Lower leg skin (tissue), 4 donors: ENCODE measurements at regions not wholly inside any gene's neighbourhood (a gene's known extent, or its start where the extent isn't known, plus 50 kb on each side); places are given as distances from the start of the nearest gene placed in this dataset.

ENCODE experiments used
- DNase-seq, 2 donors: peaks; one replicate each; pipeline ENCODE4 v3.0.0-alpha.2; 2019; ENCODE audit warnings: low spot score in 2 of 2
- H3K4me3 ChIP-seq: fragments of 200-600 bp; sonication (generic); 2 replicates; pipeline ENCODE4 v1.5.1; 2017; ENCODE audit warnings: mild to moderate bottlenecking, low read depth; ENCODE audit not compliant: poor library complexity, severe bottlenecking
- POLR2A ChIP-seq, 2 donors: fragments of 450-650 bp; IDR thresholded peaks; one replicate each; pipeline ENCODE4 v1.6.1; 2016 to 2017; ENCODE audit warnings: antibody characterized with exemption in 2 of 2, mild to moderate bottlenecking in 1 of 2, moderate library complexity in 1 of 2
- WGBS, 2 donors: methylation state at CpG; one replicate each; pipeline ENCODE4 v1.1.5; 2018; 5-methylcytosine and 5-hydroxymethylcytosine counted together
- intact Hi-C: fragments of 100-400 bp; cut with DNase I; formaldehyde crosslinking; loops from one replicate; pipeline ENCODE4 v1.15.0; 2023; ENCODE audit warnings: low total_unique reads
- TF ChIP-seq, protein P1 (sequence below), 3 donors: fragments of 450-650 bp; IDR thresholded peaks; one replicate each; pipeline ENCODE4 v1.5.1; 2016; ENCODE audit warnings: antibody characterized with exemption in 3 of 3, mild to moderate bottlenecking in 3 of 3, moderate library complexity in 2 of 3

DNA sequence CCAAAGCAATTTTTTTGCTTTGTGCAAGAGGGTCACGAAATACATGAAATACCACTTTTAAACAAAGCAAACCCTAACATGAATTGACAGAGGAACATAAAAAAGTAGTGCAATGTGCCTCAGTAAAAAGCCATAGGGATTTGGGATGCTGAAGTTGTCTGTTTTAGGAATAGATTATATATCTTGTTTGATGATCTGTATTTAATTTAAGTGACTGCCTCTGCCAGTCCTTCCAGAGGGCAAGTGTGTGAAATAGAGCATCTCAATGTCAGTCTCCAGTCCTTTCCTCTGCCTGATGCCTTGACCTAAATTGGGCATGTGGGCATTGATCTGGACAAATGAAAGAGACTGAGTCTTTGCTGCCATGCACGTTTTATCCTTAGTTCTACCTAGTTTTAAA is 222.8 kb downstream of the PTPRC start:
- TF ChIP-seq, protein P1, sequence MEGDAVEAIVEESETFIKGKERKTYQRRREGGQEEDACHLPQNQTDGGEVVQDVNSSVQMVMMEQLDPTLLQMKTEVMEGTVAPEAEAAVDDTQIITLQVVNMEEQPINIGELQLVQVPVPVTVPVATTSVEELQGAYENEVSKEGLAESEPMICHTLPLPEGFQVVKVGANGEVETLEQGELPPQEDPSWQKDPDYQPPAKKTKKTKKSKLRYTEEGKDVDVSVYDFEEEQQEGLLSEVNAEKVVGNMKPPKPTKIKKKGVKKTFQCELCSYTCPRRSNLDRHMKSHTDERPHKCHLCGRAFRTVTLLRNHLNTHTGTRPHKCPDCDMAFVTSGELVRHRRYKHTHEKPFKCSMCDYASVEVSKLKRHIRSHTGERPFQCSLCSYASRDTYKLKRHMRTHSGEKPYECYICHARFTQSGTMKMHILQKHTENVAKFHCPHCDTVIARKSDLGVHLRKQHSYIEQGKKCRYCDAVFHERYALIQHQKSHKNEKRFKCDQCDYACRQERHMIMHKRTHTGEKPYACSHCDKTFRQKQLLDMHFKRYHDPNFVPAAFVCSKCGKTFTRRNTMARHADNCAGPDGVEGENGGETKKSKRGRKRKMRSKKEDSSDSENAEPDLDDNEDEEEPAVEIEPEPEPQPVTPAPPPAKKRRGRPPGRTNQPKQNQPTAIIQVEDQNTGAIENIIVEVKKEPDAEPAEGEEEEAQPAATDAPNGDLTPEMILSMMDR (IDR thresholded peaks at IDR 0.05) = no peak
- TF ChIP-seq POLR2A (IDR thresholded peaks at IDR 0.05) = no peak
- WGBS, 2 donors = 69 to 88% methylated on average over 2 of the region's 2 CpGs
- H3K4me3 ChIP-seq = no peak overlapping the region
- intact Hi-C loops = no loop called here
- DNase-seq = no peak

DNA sequence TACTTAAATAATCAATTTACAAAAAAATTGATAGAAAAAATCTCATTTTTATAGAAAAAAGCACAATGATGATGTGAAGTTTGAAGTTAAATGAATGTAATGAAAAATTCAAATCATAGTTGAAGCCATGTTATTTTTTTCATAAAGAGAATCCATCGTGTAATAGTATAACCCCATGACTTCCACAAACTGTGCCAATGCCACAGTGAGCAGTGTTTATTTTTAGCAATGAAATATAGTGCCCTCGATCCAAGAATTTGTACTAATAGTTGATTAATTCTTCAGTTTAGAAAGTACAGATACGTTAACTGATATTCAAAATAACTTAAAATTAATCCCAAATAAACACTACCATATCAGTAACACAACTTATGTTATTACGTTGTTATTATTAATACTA is 225.9 kb downstream of the PTPRC start:
- 56 to 69% methylated on average over 4 of the region's 4 CpGs for WGBS, 2 donors
- TF ChIP-seq, protein P1 (IDR thresholded peaks at IDR 0.05) = no peak
- TF ChIP-seq POLR2A (IDR thresholded peaks at IDR 0.05) = no peak
- intact Hi-C loops = no loop called here
- DNase-seq = no peak
- no peak overlapping the region for H3K4me3 ChIP-seq

DNA sequence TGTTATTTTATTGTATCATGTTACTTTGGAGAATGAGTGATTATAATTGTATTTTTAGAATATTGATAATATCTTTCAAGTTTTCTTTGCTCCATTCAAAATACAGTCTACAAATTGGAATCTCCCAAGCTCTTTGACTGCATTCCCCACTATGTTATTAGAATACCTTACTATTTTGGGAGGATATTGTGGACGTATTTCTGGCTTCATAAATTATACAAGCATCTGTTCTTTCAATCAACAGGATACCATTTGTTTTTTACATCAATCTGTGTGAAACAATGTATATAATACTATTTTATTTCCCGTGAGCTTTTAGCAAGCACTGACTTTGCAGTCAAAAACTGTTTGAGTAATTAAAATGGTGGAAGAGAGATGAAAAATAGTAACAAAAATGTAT is 226.5 kb downstream of the PTPRC start:
- intact Hi-C loops = no loop called here
- WGBS, 2 donors = 72 to 78% methylated on average over 2 of the region's 2 CpGs

DNA sequence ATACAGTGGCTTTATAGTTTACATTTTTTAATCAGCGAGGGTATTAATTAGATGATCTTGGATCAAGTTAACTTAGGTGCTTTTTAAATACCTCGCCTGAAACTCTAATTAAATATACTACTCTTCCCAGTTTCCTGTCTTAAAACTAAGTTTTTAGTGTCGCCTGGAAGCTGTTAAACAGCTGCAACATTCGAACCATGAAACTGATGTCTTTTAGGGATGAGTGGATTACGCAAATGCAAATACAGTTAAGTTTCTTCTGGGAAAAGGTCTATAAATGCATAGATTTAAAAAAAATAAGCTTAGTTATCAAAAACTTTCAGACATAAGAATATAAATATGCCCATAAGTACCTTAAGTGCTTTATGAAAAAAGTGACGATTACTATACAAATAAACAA is 228.3 kb downstream of the PTPRC start:
- 86 to 89% methylated on average over 6 of the region's 6 CpGs for WGBS, 2 donors
- DNase-seq = no peak
- intact Hi-C loops = no loop called here
- no peak overlapping the region for H3K4me3 ChIP-seq
- TF ChIP-seq, protein P1 (IDR thresholded peaks at IDR 0.05) = no peak
- TF ChIP-seq POLR2A (IDR thresholded peaks at IDR 0.05) = no peak

More for the DNA sequence above, 226.5 kb downstream of the PTPRC start:
- H3K4me3 ChIP-seq = no peak overlapping the region
- no peak for DNase-seq
- TF ChIP-seq, protein P1 (IDR thresholded peaks at IDR 0.05) = no peak
- no peak for TF ChIP-seq POLR2A (IDR thresholded peaks at IDR 0.05)

DNA sequence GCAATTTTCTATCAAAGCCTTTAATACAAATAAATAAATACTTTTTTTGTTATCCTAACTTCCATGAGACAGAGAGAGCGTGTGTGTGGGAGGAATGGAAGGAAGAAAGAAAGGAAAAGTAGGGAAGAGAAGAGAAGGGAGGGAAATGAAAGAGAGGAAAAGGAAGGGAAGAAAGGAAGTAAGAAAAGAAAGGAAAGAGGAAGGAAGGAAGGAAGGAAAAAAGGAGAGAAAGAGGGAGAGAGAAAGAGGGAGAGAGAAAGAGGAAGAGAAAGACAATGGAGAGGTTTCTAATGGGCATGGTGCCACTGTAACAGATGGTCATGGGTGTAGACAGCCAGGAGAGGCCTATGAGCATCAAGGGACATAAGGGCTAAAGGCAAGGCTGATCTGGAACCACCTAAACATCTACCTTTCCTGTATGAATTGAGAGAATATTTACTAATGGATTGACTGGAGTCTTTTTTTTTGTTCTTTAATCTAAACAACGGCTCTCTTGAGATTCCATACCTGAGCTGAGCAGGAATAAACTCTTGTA is 234.9 kb downstream of the PTPRC start:
- DNase-seq = no peak
- intact Hi-C loops = no loop called here
- TF ChIP-seq, protein P1 (IDR thresholded peaks at IDR 0.05) = no peak
- TF ChIP-seq POLR2A (IDR thresholded peaks at IDR 0.05) = no peak
- WGBS, 2 donors = 95 to 96% methylated on average over 2 of the region's 2 CpGs
- no peak overlapping the region for H3K4me3 ChIP-seq

DNA sequence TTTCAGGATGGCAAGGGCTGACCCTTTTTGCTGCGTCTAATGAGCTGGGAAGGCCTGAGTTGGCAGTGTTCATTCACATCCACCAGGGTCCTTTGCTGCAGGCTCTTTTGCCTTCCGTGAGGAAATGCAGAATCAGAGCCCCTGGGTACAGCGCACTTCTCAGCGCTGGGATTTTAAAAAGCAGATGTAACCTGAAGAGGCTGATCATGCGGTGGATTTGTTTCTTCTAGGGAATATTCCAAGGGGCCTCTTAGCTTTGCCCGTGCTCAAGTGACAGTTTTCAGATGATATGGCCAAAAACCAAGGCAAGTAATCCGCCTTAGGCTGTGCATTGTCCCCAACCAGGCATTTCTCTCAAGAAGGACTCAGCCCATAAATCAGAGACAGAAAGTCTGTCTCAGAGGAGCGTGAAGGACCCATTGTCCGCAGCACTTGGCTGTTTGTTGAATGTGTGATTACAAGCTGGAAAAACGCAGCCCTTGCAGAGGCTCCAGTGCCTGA is 237.6 kb downstream of the PTPRC start:
- no peak for DNase-seq
- intact Hi-C loops = no loop called here
- H3K4me3 ChIP-seq = no peak overlapping the region
- WGBS, 2 donors = 79 to 81% methylated on average over 10 of the region's 10 CpGs
- TF ChIP-seq, protein P1 (IDR thresholded peaks at IDR 0.05) = no peak
- no peak for TF ChIP-seq POLR2A (IDR thresholded peaks at IDR 0.05)
